ENCODE measurements at regions not wholly inside any gene's neighbourhood (a gene's known extent, or its start where the extent isn't known, plus 50 kb on each side); places are given as distances from the start of the nearest gene placed in this dataset.

DNA sequence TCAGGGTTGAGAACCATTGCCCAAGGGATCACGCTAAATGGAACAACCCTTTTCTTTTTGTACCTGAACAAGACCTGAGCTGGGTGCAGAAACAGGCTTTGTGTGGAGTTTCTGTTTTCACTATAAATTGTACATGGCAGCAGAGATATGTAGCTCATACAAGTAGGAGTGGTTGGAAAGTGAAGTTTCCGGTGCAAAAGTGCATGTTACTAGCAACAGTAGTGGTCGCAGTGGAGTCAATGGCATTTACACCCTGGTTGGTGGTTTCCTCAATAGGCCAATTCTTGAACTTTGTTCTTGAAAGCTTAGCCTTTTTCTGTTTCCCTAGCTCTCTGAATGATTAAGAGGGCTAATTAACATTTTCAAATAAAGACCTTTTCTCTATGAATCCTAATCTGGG, 170.7 kb downstream of the NEBL start:
- Histone ChIP-seq H3K4me1 (ENCODE audit: control insufficient read depth in 3 of 3, insufficient read depth in 2 of 3, low read depth in 1 of 3, low read length in 2 of 3) (no peaks in the 10 kb centered on the region), H3K36me3 (ENCODE audit: control insufficient read depth in 3 of 3, insufficient read depth in 2 of 3, low read depth in 1 of 3, low read length in 3 of 3) (no peaks in the 10 kb centered on the region), H3K4me3 (ENCODE audit: low read depth in 1 of 3, low read length in 3 of 3) (no peak overlapping the region), H3K9me3 (ENCODE audit: control insufficient read depth in 2 of 2, insufficient read depth in 1 of 2, low read depth in 1 of 2, low read length in 1 of 2) (peaks cover 0 to 6% of the 10 kb centered on the region in 2 donors), H3K27ac (ENCODE audit: low read depth in 1 of 3, low read length in 2 of 3) (no peak overlapping the region), H3K27me3 (ENCODE audit: control insufficient read depth in 3 of 3, insufficient read depth in 3 of 3, low read length in 3 of 3) (no peaks in the 10 kb centered on the region)
- 83 to 93% (median 90%) methylated on average over 3 of the region's 3 CpGs for WGBS, 3 donors
- FAIRE-seq: no peak
- DNase-seq: no peak

GRCh38 chr10:20714979-20715378, 182.1 kb downstream of the NEBL start:
- Histone ChIP-seq H3K27ac (ENCODE audit: low read depth in 1 of 3, low read length in 2 of 3) (no peak overlapping the region), H3K27me3 (ENCODE audit: control insufficient read depth in 3 of 3, insufficient read depth in 3 of 3, low read length in 3 of 3) (no peaks in the 10 kb centered on the region), H3K4me3 (ENCODE audit: low read depth in 1 of 3, low read length in 3 of 3) (no peak overlapping the region), H3K36me3 (ENCODE audit: control insufficient read depth in 3 of 3, insufficient read depth in 2 of 3, low read depth in 1 of 3, low read length in 3 of 3) (no peaks in the 10 kb centered on the region), H3K4me1 (ENCODE audit: control insufficient read depth in 3 of 3, insufficient read depth in 2 of 3, low read depth in 1 of 3, low read length in 2 of 3) (no peaks in the 10 kb centered on the region), H3K9me3 (ENCODE audit: control insufficient read depth in 2 of 2, insufficient read depth in 1 of 2, low read depth in 1 of 2, low read length in 1 of 2) (no peaks in the 10 kb centered on the region)
- no peak for FAIRE-seq
- 81 to 94% (median 92%) methylated on average over 1 of the region's 1 CpG for WGBS, 3 donors
- DNase-seq: no peak

- WGBS, 3 donors: 0 to 46% (median 5%) methylated on average over 1 of the region's 1 CpG
- no peak for FAIRE-seq
Observed at GRCh38 chr10:20714518-20714917, 182.6 kb downstream of the NEBL start.

GRCh38 chr10:20713420-20713819, 183.7 kb downstream of the NEBL start:
- no peaks in the 10 kb centered on the region for H3K4me1 ChIP-seq (ENCODE audit: control insufficient read depth in 3 of 3, insufficient read depth in 2 of 3, low read depth in 1 of 3, low read length in 2 of 3)
- 83 to 86% (median 85%) methylated on average over 1 of the region's 1 CpG for WGBS, 3 donors
- FAIRE-seq: no peak

More at GRCh38 chr10:20714518-20714917, 182.6 kb downstream of the NEBL start:
- Histone ChIP-seq H3K27ac (ENCODE audit: low read depth in 1 of 3, low read length in 2 of 3) (no peak overlapping the region), H3K4me3 (ENCODE audit: low read depth in 1 of 3, low read length in 3 of 3) (no peak overlapping the region), H3K36me3 (ENCODE audit: control insufficient read depth in 3 of 3, insufficient read depth in 2 of 3, low read depth in 1 of 3, low read length in 3 of 3) (no peaks in the 10 kb centered on the region), H3K4me1 (ENCODE audit: control insufficient read depth in 3 of 3, insufficient read depth in 2 of 3, low read depth in 1 of 3, low read length in 2 of 3) (no peaks in the 10 kb centered on the region), H3K27me3 (ENCODE audit: control insufficient read depth in 3 of 3, insufficient read depth in 3 of 3, low read length in 3 of 3) (no peaks in the 10 kb centered on the region), H3K9me3 (ENCODE audit: control insufficient read depth in 2 of 2, insufficient read depth in 1 of 2, low read depth in 1 of 2, low read length in 1 of 2) (no peaks in the 10 kb centered on the region)
- DNase-seq: no peak

GRCh38 chr10:20712774-20713173, 184.3 kb downstream of the NEBL start:
- H3K27ac ChIP-seq (ENCODE audit: low read depth in 1 of 3, low read length in 2 of 3): no peak overlapping the region
- 24 to 56% (median 25%) methylated on average over 1 of the region's 1 CpG for WGBS, 3 donors
- H3K27me3 ChIP-seq (ENCODE audit: control insufficient read depth in 3 of 3, insufficient read depth in 3 of 3, low read length in 3 of 3): no peaks in the 10 kb centered on the region
- no peak overlapping the region for H3K4me3 ChIP-seq (ENCODE audit: low read depth in 1 of 3, low read length in 3 of 3)
- H3K36me3 ChIP-seq (ENCODE audit: control insufficient read depth in 3 of 3, insufficient read depth in 2 of 3, low read depth in 1 of 3, low read length in 3 of 3): no peaks in the 10 kb centered on the region
- DNase-seq (no peak), FAIRE-seq (no peak)
- H3K4me1 ChIP-seq (ENCODE audit: control insufficient read depth in 3 of 3, insufficient read depth in 2 of 3, low read depth in 1 of 3, low read length in 2 of 3): no peaks in the 10 kb centered on the region
- H3K9me3 ChIP-seq (ENCODE audit: control insufficient read depth in 2 of 2, insufficient read depth in 1 of 2, low read depth in 1 of 2, low read length in 1 of 2): no peaks in the 10 kb centered on the region

More at GRCh38 chr10:20713420-20713819, 183.7 kb downstream of the NEBL start:
- no peaks in the 10 kb centered on the region for H3K9me3 ChIP-seq (ENCODE audit: control insufficient read depth in 2 of 2, insufficient read depth in 1 of 2, low read depth in 1 of 2, low read length in 1 of 2)
- no peaks in the 10 kb centered on the region for H3K27me3 ChIP-seq (ENCODE audit: control insufficient read depth in 3 of 3, insufficient read depth in 3 of 3, low read length in 3 of 3)
- H3K27ac ChIP-seq (ENCODE audit: low read depth in 1 of 3, low read length in 2 of 3): no peak overlapping the region
- no peaks in the 10 kb centered on the region for H3K36me3 ChIP-seq (ENCODE audit: control insufficient read depth in 3 of 3, insufficient read depth in 2 of 3, low read depth in 1 of 3, low read length in 3 of 3)
- no peak overlapping the region for H3K4me3 ChIP-seq (ENCODE audit: low read depth in 1 of 3, low read length in 3 of 3)
- no peak for DNase-seq

DNA sequence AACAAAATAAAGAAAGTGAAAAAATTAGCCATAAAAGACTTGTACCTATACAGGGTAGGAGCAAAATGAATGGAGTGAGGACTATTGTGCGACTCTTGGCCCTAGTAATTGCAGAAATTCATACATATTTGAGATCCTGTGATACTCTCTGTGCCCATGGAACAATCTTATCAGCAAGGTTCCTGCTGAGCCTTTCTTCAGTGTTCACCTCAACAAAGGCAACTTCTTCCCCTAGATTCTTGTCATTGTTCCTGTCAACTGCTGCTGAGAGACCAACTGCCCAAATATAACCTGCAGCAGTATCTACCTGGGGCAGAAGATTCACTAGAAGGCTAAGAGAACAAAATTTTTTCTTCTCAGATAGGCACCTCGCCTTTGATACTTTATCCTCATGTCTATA, 187.4 kb downstream of the NEBL start:
- Histone ChIP-seq H3K27me3 (ENCODE audit: control insufficient read depth in 3 of 3, insufficient read depth in 3 of 3, low read length in 3 of 3) (no peaks in the 10 kb centered on the region), H3K27ac (ENCODE audit: low read depth in 1 of 3, low read length in 2 of 3) (no peak overlapping the region), H3K4me3 (ENCODE audit: low read depth in 1 of 3, low read length in 3 of 3) (no peak overlapping the region), H3K4me1 (ENCODE audit: control insufficient read depth in 3 of 3, insufficient read depth in 2 of 3, low read depth in 1 of 3, low read length in 2 of 3) (no peaks in the 10 kb centered on the region), H3K9me3 (ENCODE audit: control insufficient read depth in 2 of 2, insufficient read depth in 1 of 2, low read depth in 1 of 2, low read length in 1 of 2) (no peaks in the 10 kb centered on the region), H3K36me3 (ENCODE audit: control insufficient read depth in 3 of 3, insufficient read depth in 2 of 3, low read depth in 1 of 3, low read length in 3 of 3) (no peaks in the 10 kb centered on the region)
- FAIRE-seq (no peak), DNase-seq (no peak)
- 63 to 80% (median 64%) methylated on average over 2 of the region's 2 CpGs for WGBS, 3 donors

DNA sequence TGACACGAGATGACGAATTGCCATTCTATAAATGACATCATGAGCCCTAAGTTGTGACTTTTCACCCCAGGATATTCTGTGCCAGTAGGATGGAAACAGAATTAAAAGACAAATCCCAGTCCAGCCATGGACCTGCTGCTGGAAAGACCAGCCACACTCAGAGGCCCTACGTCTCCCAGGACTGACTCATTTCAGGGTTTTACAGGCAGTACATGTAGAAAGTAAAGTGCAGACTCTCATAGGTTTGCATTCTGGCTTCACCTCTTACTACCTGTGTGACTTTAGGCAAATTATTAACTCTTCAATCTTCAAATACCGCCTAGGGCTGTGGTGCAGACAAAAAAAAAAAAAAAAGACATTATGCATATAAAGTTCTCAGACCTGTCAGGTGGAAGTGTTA, 188.8 kb downstream of the NEBL start:
- H3K4me1 ChIP-seq (ENCODE audit: control insufficient read depth in 3 of 3, insufficient read depth in 2 of 3, low read depth in 1 of 3, low read length in 2 of 3): no peaks in the 10 kb centered on the region
- H3K4me3 ChIP-seq (ENCODE audit: low read depth in 1 of 3, low read length in 3 of 3): no peak overlapping the region
- H3K27ac ChIP-seq (ENCODE audit: low read depth in 1 of 3, low read length in 2 of 3): no peak overlapping the region
- peaks cover 0 to 4% of the 10 kb centered on the region in 2 donors for H3K9me3 ChIP-seq (ENCODE audit: control insufficient read depth in 2 of 2, insufficient read depth in 1 of 2, low read depth in 1 of 2, low read length in 1 of 2)
- DNase-seq (peak in 1 of 2 donors; percentile 23), FAIRE-seq (no peak)
- H3K36me3 ChIP-seq (ENCODE audit: control insufficient read depth in 3 of 3, insufficient read depth in 2 of 3, low read depth in 1 of 3, low read length in 3 of 3): no peaks in the 10 kb centered on the region
- H3K27me3 ChIP-seq (ENCODE audit: control insufficient read depth in 3 of 3, insufficient read depth in 3 of 3, low read length in 3 of 3): no peaks in the 10 kb centered on the region
- 23 to 65% (median 51%) methylated on average over 4 of the region's 4 CpGs for WGBS, 3 donors

- H3K36me3 ChIP-seq (ENCODE audit: control insufficient read depth in 3 of 3, insufficient read depth in 2 of 3, low read depth in 1 of 3, low read length in 3 of 3): no peaks in the 10 kb centered on the region
- no peak for DNase-seq
- no peak overlapping the region for H3K4me3 ChIP-seq (ENCODE audit: low read depth in 1 of 3, low read length in 3 of 3)
- no peak overlapping the region for H3K27ac ChIP-seq (ENCODE audit: low read depth in 1 of 3, low read length in 2 of 3)
- H3K4me1 ChIP-seq (ENCODE audit: control insufficient read depth in 3 of 3, insufficient read depth in 2 of 3, low read depth in 1 of 3, low read length in 2 of 3): no peaks in the 10 kb centered on the region
- FAIRE-seq: no peak
- no peaks in the 10 kb centered on the region for H3K27me3 ChIP-seq (ENCODE audit: control insufficient read depth in 3 of 3, insufficient read depth in 3 of 3, low read length in 3 of 3)
- WGBS, 3 donors: 83 to 92% (median 90%) methylated on average over 3 of the region's 3 CpGs
- H3K9me3 ChIP-seq (ENCODE audit: control insufficient read depth in 2 of 2, insufficient read depth in 1 of 2, low read depth in 1 of 2, low read length in 1 of 2): peaks cover 0 to 4% of the 10 kb centered on the region in 2 donors
Observed at GRCh38 chr10:20707251-20707650, 189.9 kb downstream of the NEBL start.

- no peak overlapping the region for H3K4me3 ChIP-seq (ENCODE audit: low read depth in 1 of 3, low read length in 3 of 3)
- H3K27ac ChIP-seq (ENCODE audit: low read depth in 1 of 3, low read length in 2 of 3): no peak overlapping the region
- peaks cover 0 to 2% of the 10 kb centered on the region in 2 donors for H3K9me3 ChIP-seq (ENCODE audit: control insufficient read depth in 2 of 2, insufficient read depth in 1 of 2, low read depth in 1 of 2, low read length in 1 of 2)
- no peak for DNase-seq
- H3K36me3 ChIP-seq (ENCODE audit: control insufficient read depth in 3 of 3, insufficient read depth in 2 of 3, low read depth in 1 of 3, low read length in 3 of 3): no peaks in the 10 kb centered on the region
- H3K27me3 ChIP-seq (ENCODE audit: control insufficient read depth in 3 of 3, insufficient read depth in 3 of 3, low read length in 3 of 3): no peaks in the 10 kb centered on the region
- no peak for FAIRE-seq
- H3K4me1 ChIP-seq (ENCODE audit: control insufficient read depth in 3 of 3, insufficient read depth in 2 of 3, low read depth in 1 of 3, low read length in 2 of 3): no peaks in the 10 kb centered on the region
Observed at GRCh38 chr10:20698837-20699236, 198.3 kb downstream of the NEBL start.
